ENCODE measurements at regions not wholly inside any gene's neighbourhood (a gene's known extent, or its start where the extent isn't known, plus 50 kb on each side); places are given as distances from the start of the nearest gene placed in this dataset.

DNA sequence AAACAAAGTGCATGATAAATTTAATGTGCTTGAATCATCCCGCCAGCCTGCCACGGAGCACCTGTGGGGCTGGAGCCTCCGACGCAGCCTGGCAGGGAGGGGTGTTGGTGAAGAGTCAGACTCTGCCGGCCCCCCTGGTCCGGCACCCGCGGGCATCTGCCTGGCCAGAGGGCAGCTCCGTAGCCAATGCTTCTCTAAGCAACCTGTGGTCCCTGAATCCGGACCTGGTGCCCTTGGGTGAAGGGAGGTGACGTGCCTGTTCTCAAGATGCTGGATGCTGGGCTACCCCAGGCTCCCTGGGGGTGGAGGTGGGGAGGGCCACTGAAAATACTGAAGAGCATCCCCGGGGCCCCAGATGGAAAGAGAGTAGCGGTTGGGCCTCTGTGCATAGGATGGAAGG is 158.6 kb upstream of the C14orf180 start:
- Histone ChIP-seq H3K4me1 (ENCODE audit: control insufficient read depth, extremely low read depth, insufficient read depth, low read length) (no peaks in the 10 kb centered on the region), H3K9me1 (ENCODE audit: control insufficient read depth, extremely low read depth, insufficient read depth, low read length) (no peaks in the 10 kb centered on the region), H4K20me1 (ENCODE audit: control insufficient read depth, extremely low read depth, insufficient read depth, low read length) (no peaks in the 10 kb centered on the region), H3K9ac (ENCODE audit: control insufficient read depth, extremely low read depth, insufficient read depth, low read length) (no peak overlapping the region), H3K27ac (ENCODE audit: control insufficient read depth, insufficient read depth, low read length) (no peak overlapping the region), H3K27me3 (ENCODE audit: control insufficient read depth, extremely low read depth, insufficient read depth, low read length) (no peaks in the 10 kb centered on the region), H3K9me3 (ENCODE audit: control insufficient read depth, low read depth, low read length) (no peaks in the 10 kb centered on the region), H3K4me3 (ENCODE audit: control insufficient read depth in 2 of 3, extremely low read depth in 1 of 3, insufficient read depth in 2 of 3, low read depth in 1 of 3, low read length in 3 of 3) (no peak overlapping the region), H2AFZ (ENCODE audit: control insufficient read depth, low read length) (no peak overlapping the region), H3K4me2 (ENCODE audit: control insufficient read depth, extremely low read depth, insufficient read depth, low read depth, low read length) (no peak overlapping the region), H3K79me2 (ENCODE audit: control insufficient read depth, insufficient read depth, low read length) (no peaks in the 10 kb centered on the region), H3K36me3 (ENCODE audit: control insufficient read depth in 2 of 2, extremely low read depth in 1 of 2, insufficient read depth in 2 of 2, low read length in 2 of 2) (no peaks in the 10 kb centered on the region)
- dilution Hi-C loops (cut with MboI; ENCODE audit: extremely low pct_ligation_motif_present, low sequenced_read_pairs) = no loop called here
- TF ChIP-seq, protein P1, sequence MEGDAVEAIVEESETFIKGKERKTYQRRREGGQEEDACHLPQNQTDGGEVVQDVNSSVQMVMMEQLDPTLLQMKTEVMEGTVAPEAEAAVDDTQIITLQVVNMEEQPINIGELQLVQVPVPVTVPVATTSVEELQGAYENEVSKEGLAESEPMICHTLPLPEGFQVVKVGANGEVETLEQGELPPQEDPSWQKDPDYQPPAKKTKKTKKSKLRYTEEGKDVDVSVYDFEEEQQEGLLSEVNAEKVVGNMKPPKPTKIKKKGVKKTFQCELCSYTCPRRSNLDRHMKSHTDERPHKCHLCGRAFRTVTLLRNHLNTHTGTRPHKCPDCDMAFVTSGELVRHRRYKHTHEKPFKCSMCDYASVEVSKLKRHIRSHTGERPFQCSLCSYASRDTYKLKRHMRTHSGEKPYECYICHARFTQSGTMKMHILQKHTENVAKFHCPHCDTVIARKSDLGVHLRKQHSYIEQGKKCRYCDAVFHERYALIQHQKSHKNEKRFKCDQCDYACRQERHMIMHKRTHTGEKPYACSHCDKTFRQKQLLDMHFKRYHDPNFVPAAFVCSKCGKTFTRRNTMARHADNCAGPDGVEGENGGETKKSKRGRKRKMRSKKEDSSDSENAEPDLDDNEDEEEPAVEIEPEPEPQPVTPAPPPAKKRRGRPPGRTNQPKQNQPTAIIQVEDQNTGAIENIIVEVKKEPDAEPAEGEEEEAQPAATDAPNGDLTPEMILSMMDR (optimal IDR thresholded peaks at IDR 0.05 in 1 of 3, IDR thresholded peaks at IDR 0.05 in 1 of 3, conservative IDR thresholded peaks at IDR 0.05 in 1 of 3; ENCODE audit: extremely low read depth in 1 of 3, insufficient read depth in 2 of 3, low read length in 3 of 3) = no peak
- no peak for TF ChIP-seq EZH2 (IDR thresholded peaks at IDR 0.05; ENCODE audit: low read length)
- FAIRE-seq = no peak
- no peak for DNase-seq (ENCODE audit: low read depth, low spot score)

DNA sequence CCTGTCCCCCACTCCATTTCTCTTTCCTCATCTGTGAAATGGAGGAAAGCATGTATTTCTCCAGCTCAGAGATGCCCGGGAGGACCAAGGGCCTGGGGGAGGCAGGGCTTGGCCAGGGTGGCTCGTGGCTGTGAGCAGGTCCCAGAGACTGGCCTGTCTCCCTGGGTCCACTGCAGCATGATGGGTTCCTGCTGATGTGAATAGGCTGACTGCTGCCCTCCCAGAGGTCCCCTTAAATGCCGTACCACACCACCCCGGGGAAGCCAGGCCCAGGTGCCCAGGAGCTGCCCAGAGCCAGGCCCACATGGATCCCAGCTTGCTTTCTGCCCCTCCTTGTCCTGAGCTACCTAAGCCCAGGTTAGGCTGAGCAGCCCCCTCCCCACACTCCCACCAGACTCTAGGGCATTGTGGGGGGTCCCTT is 158.2 kb upstream of the C14orf180 start:
- Histone ChIP-seq H3K27me3 (ENCODE audit: control insufficient read depth, extremely low read depth, insufficient read depth, low read length) (no peaks in the 10 kb centered on the region), H3K9ac (ENCODE audit: control insufficient read depth, extremely low read depth, insufficient read depth, low read length) (no peak overlapping the region), H3K9me1 (ENCODE audit: control insufficient read depth, extremely low read depth, insufficient read depth, low read length) (no peaks in the 10 kb centered on the region), H4K20me1 (ENCODE audit: control insufficient read depth, extremely low read depth, insufficient read depth, low read length) (no peaks in the 10 kb centered on the region), H3K9me3 (ENCODE audit: control insufficient read depth, low read depth, low read length) (no peaks in the 10 kb centered on the region), H3K27ac (ENCODE audit: control insufficient read depth, insufficient read depth, low read length) (no peak overlapping the region), H3K4me2 (ENCODE audit: control insufficient read depth, extremely low read depth, insufficient read depth, low read depth, low read length) (no peak overlapping the region), H3K4me1 (ENCODE audit: control insufficient read depth, extremely low read depth, insufficient read depth, low read length) (no peaks in the 10 kb centered on the region), H3K36me3 (ENCODE audit: control insufficient read depth in 2 of 2, extremely low read depth in 1 of 2, insufficient read depth in 2 of 2, low read length in 2 of 2) (no peaks in the 10 kb centered on the region), H2AFZ (ENCODE audit: control insufficient read depth, low read length) (no peak overlapping the region), H3K79me2 (ENCODE audit: control insufficient read depth, insufficient read depth, low read length) (no peaks in the 10 kb centered on the region), H3K4me3 (ENCODE audit: control insufficient read depth in 2 of 3, extremely low read depth in 1 of 3, insufficient read depth in 2 of 3, low read depth in 1 of 3, low read length in 3 of 3) (no peak overlapping the region)
- DNase-seq (ENCODE audit: low read depth, low spot score) (no peak), FAIRE-seq (no peak)
- dilution Hi-C loops (cut with MboI; ENCODE audit: extremely low pct_ligation_motif_present, low sequenced_read_pairs) = no loop called here
- TF ChIP-seq, protein P1 (optimal IDR thresholded peaks at IDR 0.05 in 1 of 3, IDR thresholded peaks at IDR 0.05 in 1 of 3, conservative IDR thresholded peaks at IDR 0.05 in 1 of 3; ENCODE audit: extremely low read depth in 1 of 3, insufficient read depth in 2 of 3, low read length in 3 of 3) = no peak
- TF ChIP-seq EZH2 (IDR thresholded peaks at IDR 0.05; ENCODE audit: low read length) = no peak
